GM18505 (cell line): ENCODE measurements at regions not wholly inside any gene's neighbourhood (a gene's known extent, or its start where the extent isn't known, plus 50 kb on each side); places are given as distances from the start of the nearest gene placed in this dataset.

ENCODE experiments used
- ATAC-seq: cut with Tn5 transposase; IDR thresholded peaks from one replicate; pipeline ENCODE4 v1.9.1; 2021; ENCODE audit not compliant: unreplicated experiment
- POLR2A ChIP-seq: IDR thresholded peaks from 4 replicates; pipeline ENCODE4 v1.6.1; 2011; ENCODE audit warnings: borderline replicate concordance; ENCODE audit not compliant: insufficient read depth, insufficient read length; ENCODE audit errors: extremely low read depth

GRCh38 chr12:118467641-118468305, 91.4 kb downstream of the SUDS3 start:
- no peak for ATAC-seq
- no peak for TF ChIP-seq POLR2A

GRCh38 chr12:118472940-118473339, 96.6 kb downstream of the SUDS3 start:
- no peak for ATAC-seq
- TF ChIP-seq POLR2A: no peak

- ATAC-seq: no peak
- TF ChIP-seq POLR2A: no peak
Measured at GRCh38 chr12:118480235-118480634, 103.9 kb downstream of the SUDS3 start.

- ATAC-seq: no peak
- no peak for TF ChIP-seq POLR2A
Measured at GRCh38 chr12:118488034-118488433, 111.7 kb downstream of the SUDS3 start.

GRCh38 chr12:118493962-118494361, 117.6 kb downstream of the SUDS3 start:
- TF ChIP-seq POLR2A: no peak
- no peak for ATAC-seq

- ATAC-seq: no peak
- no peak for TF ChIP-seq POLR2A
Measured at GRCh38 chr12:118494776-118495175, 118.4 kb downstream of the SUDS3 start.

GRCh38 chr12:118495296-118495695, 118.9 kb downstream of the SUDS3 start:
- no peak for TF ChIP-seq POLR2A
- ATAC-seq: no peak

- no peak for TF ChIP-seq POLR2A
- no peak for ATAC-seq
Measured at GRCh38 chr12:118498171-118498570, 121.8 kb downstream of the SUDS3 start.

- no peak for ATAC-seq
- TF ChIP-seq POLR2A: no peak
Measured at GRCh38 chr12:118500299-118500698, 123.9 kb downstream of the SUDS3 start.

- no peak for ATAC-seq
- no peak for TF ChIP-seq POLR2A
Measured at GRCh38 chr12:118501489-118501888, 125.1 kb downstream of the SUDS3 start.

GRCh38 chr12:118503476-118503875, 127.1 kb downstream of the SUDS3 start:
- no peak for ATAC-seq
- no peak for TF ChIP-seq POLR2A

- no peak for TF ChIP-seq POLR2A
Measured at GRCh38 chr12:118512669-118513068, 136.3 kb downstream of the SUDS3 start.

GRCh38 chr12:118513611-118514010, 137.3 kb downstream of the SUDS3 start:
- no peak for ATAC-seq
- no peak for TF ChIP-seq POLR2A

More at GRCh38 chr12:118512669-118513068, 136.3 kb downstream of the SUDS3 start:
- no peak for ATAC-seq

- no peak for ATAC-seq
- no peak for TF ChIP-seq POLR2A
Measured at GRCh38 chr12:118514297-118514696, 137.9 kb downstream of the SUDS3 start.
